ENCODE measurements at regions not wholly inside any gene's neighbourhood (a gene's known extent, or its start where the extent isn't known, plus 50 kb on each side); places are given as distances from the start of the nearest gene placed in this dataset.
A peak's percentile ranks its signal among the peaks of the same experiment; 100 is the strongest.

DNA sequence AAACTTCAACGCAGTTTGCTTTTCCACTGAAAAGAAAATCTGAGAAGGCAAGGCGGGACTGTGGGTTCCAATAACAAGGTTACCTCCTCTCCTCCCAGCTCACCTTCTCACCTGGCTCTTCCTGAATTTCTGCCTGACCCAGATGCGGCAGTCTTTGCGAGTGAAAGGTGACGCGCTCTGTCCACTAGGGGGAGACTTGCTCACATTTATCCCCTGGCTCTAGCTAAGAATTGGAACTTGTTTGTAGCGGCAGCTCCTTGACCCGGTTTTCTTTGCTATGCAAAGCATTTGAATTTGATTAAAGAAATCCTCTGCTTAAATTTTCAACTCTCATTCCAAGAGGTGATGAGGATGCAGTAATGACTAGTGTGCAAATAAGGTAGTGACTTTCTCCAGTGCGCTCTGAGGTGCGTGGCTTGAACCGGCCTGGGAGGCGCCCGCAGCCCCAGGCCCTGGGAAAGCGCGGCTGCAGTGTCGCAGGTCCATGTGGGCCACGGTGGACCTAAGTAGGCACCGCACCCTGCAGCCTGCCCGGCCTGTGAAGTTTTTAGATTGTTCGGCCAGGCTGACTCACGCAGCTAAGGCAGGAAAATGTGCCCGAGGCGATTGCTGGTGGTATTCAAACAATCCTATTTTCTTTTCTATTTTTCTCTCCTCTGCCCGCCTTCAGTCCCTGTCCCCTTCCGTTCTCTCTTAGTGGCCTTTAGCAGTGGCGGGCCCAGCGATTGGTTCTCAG is 336.9 kb upstream of the NPSR1 start:
- no peak overlapping the region for H3K4me3 ChIP-seq (replicated peaks; ENCODE audit: low read depth, low read length)
- TF ChIP-seq, protein P1, sequence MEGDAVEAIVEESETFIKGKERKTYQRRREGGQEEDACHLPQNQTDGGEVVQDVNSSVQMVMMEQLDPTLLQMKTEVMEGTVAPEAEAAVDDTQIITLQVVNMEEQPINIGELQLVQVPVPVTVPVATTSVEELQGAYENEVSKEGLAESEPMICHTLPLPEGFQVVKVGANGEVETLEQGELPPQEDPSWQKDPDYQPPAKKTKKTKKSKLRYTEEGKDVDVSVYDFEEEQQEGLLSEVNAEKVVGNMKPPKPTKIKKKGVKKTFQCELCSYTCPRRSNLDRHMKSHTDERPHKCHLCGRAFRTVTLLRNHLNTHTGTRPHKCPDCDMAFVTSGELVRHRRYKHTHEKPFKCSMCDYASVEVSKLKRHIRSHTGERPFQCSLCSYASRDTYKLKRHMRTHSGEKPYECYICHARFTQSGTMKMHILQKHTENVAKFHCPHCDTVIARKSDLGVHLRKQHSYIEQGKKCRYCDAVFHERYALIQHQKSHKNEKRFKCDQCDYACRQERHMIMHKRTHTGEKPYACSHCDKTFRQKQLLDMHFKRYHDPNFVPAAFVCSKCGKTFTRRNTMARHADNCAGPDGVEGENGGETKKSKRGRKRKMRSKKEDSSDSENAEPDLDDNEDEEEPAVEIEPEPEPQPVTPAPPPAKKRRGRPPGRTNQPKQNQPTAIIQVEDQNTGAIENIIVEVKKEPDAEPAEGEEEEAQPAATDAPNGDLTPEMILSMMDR (IDR thresholded peaks at IDR 0.05; ENCODE audit: low read depth, low read length, missing control alignments), result peak; percentile 92
- DNase-seq (ENCODE audit: extremely low read depth, low read depth), result peak; percentile 48

DNA sequence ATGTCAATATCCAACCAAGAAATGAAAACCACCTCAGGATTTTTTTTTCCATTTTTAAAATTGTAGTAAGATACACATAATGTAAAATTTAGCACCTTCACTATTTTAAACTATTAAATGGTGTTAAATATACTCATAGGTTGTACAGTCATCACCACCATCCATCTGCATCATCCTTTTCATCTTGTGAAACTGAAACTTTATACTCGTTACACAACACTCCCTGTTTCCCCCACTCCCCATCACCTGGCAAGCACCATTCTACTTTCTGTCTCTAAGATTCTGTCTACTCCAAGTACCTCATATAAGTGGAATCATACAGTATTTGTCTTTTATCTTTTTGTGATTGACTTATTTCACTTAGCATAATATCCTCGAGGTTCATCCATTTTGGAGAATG is 335.2 kb upstream of the NPSR1 start:
- TF ChIP-seq, protein P1 (IDR thresholded peaks at IDR 0.05; ENCODE audit: low read depth, low read length, missing control alignments), result no peak
- no peak for DNase-seq (ENCODE audit: extremely low read depth, low read depth)
- no peak overlapping the region for H3K4me3 ChIP-seq (replicated peaks; ENCODE audit: low read depth, low read length)

DNA sequence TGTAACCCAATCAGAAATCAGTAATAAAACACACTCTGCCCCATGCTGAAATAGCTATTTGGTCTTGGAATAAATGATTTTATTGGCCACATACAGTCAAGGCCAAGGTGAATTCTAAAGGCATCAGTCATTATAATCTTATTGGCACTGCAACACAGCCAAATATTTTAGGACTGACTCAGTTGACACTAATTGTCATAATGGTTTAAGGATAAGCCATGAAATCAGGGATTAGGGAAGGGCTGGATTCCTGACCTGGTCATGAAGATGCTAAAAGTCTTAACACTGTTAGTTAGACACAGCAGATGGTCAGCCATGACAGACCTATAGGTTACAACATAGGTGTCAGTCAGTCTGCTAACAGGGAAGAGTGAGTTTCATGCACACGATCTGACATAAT is 330.3 kb upstream of the NPSR1 start:
- no peak for DNase-seq (ENCODE audit: extremely low read depth, low read depth)
- TF ChIP-seq, protein P1 (IDR thresholded peaks at IDR 0.05; ENCODE audit: low read depth, low read length, missing control alignments), result no peak
- no peak overlapping the region for H3K4me3 ChIP-seq (replicated peaks; ENCODE audit: low read depth, low read length)

DNA sequence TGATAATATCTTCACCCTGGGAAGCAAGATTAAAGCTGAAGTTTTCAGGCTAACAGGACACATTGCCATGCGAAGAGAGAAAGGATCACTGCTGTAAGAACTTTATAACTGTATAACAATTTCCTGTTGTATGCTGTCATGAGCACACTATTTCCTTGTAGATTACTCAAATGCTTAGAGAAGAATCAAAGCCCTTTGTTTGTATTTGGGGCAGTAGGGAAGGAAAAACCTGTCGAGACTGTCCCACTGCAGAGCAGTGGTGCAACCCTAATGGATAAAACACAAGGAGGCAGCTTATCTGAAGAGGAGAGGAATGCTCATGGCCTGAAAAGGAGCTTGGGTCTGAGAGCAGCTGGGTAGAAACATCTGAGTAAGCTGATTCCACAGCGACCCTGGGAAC is 327.7 kb upstream of the NPSR1 start:
- TF ChIP-seq, protein P1 (IDR thresholded peaks at IDR 0.05; ENCODE audit: low read depth, low read length, missing control alignments), result no peak
- DNase-seq (ENCODE audit: extremely low read depth, low read depth), result no peak
- no peak overlapping the region for H3K4me3 ChIP-seq (replicated peaks; ENCODE audit: low read depth, low read length)

DNA sequence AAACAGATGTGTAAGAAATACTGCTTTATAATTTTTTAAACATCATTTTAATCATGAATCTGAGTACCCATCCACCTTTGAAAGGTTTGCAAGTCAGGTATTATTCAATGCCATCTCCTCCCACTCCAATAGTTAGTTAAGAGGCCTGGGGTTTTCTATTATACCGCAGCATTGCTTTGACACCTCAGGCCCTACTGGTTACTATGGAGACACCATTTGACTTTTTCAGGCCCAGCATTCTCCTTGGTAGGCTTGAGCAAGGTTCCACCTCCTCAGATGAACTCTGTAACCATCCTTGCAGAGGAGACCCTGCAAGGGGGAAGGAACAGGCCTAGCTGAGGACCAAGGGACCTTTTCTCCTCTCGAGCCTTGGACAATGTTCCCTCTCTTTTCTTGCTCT is 326.9 kb upstream of the NPSR1 start:
- TF ChIP-seq, protein P1 (IDR thresholded peaks at IDR 0.05; ENCODE audit: low read depth, low read length, missing control alignments), result no peak
- DNase-seq (ENCODE audit: extremely low read depth, low read depth), result no peak

DNA sequence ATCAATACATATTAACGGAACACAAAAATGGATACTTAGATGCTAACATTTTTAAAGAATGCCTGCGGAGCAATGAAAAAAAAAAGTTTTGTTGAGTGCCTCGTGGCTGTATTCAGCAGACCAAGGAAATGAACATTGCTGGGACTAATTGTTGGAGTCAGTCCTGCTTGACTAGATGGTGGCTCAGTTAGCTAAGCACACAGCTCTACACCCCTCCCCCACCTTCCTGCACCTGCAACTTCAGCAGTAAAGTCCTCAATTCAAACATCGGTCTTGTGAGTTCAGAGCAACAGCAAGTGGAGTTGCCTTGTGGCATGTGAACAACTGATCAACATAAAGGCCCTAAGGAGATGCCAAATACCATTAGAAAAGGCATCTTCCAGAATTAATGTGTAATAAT is 326.0 kb upstream of the NPSR1 start:
- DNase-seq (ENCODE audit: extremely low read depth, low read depth), result no peak
- no peak overlapping the region for H3K4me3 ChIP-seq (replicated peaks; ENCODE audit: low read depth, low read length)
- TF ChIP-seq, protein P1 (IDR thresholded peaks at IDR 0.05; ENCODE audit: low read depth, low read length, missing control alignments), result no peak

More for the DNA sequence above, 326.9 kb upstream of the NPSR1 start:
- no peak overlapping the region for H3K4me3 ChIP-seq (replicated peaks; ENCODE audit: low read depth, low read length)

DNA sequence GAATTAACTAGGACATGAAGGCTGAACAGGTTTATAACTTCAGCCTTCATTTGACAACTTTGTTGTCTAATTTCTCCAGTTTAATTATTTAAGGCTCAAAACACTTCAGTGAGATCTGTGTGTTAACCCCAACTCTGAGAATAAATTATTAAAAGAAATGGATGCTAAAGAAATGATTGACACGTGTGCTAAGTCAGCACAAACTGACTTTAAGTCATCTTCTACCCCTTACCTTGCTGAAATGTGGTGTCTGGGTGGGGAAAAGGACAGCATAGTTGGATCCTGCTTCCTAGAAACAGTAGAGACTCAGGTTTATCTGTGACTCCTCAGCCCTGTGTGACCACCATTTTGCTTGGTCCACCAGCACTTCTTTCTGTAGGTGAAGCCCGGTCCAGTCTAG is 324.8 kb upstream of the NPSR1 start:
- no peak for DNase-seq (ENCODE audit: extremely low read depth, low read depth)
- TF ChIP-seq, protein P1 (IDR thresholded peaks at IDR 0.05; ENCODE audit: low read depth, low read length, missing control alignments), result no peak
- no peak overlapping the region for H3K4me3 ChIP-seq (replicated peaks; ENCODE audit: low read depth, low read length)

All from HFF-Myc (cell line).